ENCODE measurements at regions not wholly inside any gene's neighbourhood (a gene's known extent, or its start where the extent isn't known, plus 50 kb on each side); places are given as distances from the start of the nearest gene placed in this dataset.

DNA sequence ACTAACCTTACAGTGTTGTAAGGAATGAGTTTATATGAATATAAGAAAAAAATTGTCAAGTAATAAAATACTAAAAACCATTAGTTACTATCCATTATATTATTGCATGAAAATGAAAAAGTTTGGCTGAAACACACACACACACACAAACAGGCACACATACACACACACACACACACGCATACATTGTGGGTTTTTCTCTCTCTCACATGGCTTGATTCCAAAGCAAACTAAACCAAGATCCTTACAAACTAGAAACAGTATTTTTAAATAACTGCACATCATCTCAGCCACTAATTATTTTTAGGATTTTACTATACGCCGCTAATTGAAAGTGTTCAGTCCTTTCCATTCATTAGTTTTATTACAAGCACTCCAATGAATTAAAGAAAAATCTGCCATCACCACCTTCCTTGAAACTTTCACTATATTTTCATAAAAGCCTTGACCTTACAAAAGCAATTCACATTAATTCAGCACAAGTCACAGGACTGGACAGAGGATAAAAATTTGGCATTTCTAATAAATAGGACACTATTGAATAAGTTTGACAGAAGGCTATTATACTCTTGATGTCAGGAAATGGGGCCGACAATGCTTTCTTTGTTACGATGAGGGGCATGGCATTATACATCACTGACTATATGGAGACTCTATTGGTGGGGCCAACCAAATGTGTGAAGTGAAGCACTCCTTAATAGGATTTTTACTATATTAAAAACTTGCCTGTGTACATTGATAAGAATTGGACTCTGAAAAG lies 187.0 kb upstream of the ESRRG start:
- TF ChIP-seq EZH2phosphoT487 (IDR thresholded peaks at IDR 0.05; ENCODE audit: insufficient read depth, low read depth) (no peak), EZH2 (IDR thresholded peaks at IDR 0.05; ENCODE audit: insufficient read depth, poor library complexity, severe bottlenecking) (no peak)
- no peak overlapping the region for H2AFZ ChIP-seq
- in situ Hi-C loops (cut with MboI): no loop called here
- no peaks in the 10 kb centered on the region for H3K79me2 ChIP-seq (ENCODE audit: insufficient read depth)
- no peak overlapping the region for H3K27ac ChIP-seq
- 32 to 35% methylated on average over 5 of the region's 5 CpGs for WGBS, 2 experiments (ENCODE audit: low coverage in 1 of 2, low lambda C conversion rate in 2 of 2, missing lambda C conversion rate in 2 of 2)
- no peaks in the 10 kb centered on the region for H4K20me1 ChIP-seq (ENCODE audit: insufficient read depth)
- no peaks in the 10 kb centered on the region for H3K27me3 ChIP-seq (replicated peaks; ENCODE audit: insufficient read depth)
- H3K9ac ChIP-seq: no peak overlapping the region
- H3K9me2 ChIP-seq (ENCODE audit: insufficient read depth): no peaks in the 10 kb centered on the region
- no peaks in the 10 kb centered on the region for H3K4me1 ChIP-seq (ENCODE audit: insufficient read depth)
- no peaks in the 10 kb centered on the region for H3F3A ChIP-seq (ENCODE audit: insufficient read depth)
- no peaks in the 10 kb centered on the region for H3K9me3 ChIP-seq (ENCODE audit: low read depth)
- no peak overlapping the region for H3K4me3 ChIP-seq
- no peaks in the 10 kb centered on the region for H3K36me3 ChIP-seq (ENCODE audit: low read depth)
- no peak overlapping the region for H3K4me2 ChIP-seq (ENCODE audit: unreplicated experiment)
- DNase-seq: no peak

GRCh38 chr1:216908126-216908525 lies 184.9 kb upstream of the ESRRG start:
- 24 to 27% methylated on average over 3 of the region's 3 CpGs for WGBS, 2 experiments (ENCODE audit: low coverage in 1 of 2, low lambda C conversion rate in 2 of 2, missing lambda C conversion rate in 2 of 2)
- no peaks in the 10 kb centered on the region for H3K27me3 ChIP-seq (replicated peaks; ENCODE audit: insufficient read depth)
- H3K9ac ChIP-seq: no peak overlapping the region
- no peaks in the 10 kb centered on the region for H3K79me2 ChIP-seq (ENCODE audit: insufficient read depth)
- no peaks in the 10 kb centered on the region for H3K9me2 ChIP-seq (ENCODE audit: insufficient read depth)
- H3F3A ChIP-seq (ENCODE audit: insufficient read depth): no peaks in the 10 kb centered on the region
- H3K4me3 ChIP-seq: no peak overlapping the region
- H3K4me1 ChIP-seq (ENCODE audit: insufficient read depth): no peaks in the 10 kb centered on the region
- H3K27ac ChIP-seq: no peak overlapping the region
- H4K20me1 ChIP-seq (ENCODE audit: insufficient read depth): no peaks in the 10 kb centered on the region
- no peak for TF ChIP-seq EZH2 (IDR thresholded peaks at IDR 0.05; ENCODE audit: insufficient read depth, poor library complexity, severe bottlenecking)
- in situ Hi-C loops (cut with MboI): no loop called here
- H3K9me3 ChIP-seq (ENCODE audit: low read depth): no peaks in the 10 kb centered on the region
- DNase-seq: no peak
- no peak overlapping the region for H3K4me2 ChIP-seq (ENCODE audit: unreplicated experiment)
- H2AFZ ChIP-seq: no peak overlapping the region
- H3K36me3 ChIP-seq (ENCODE audit: low read depth): no peaks in the 10 kb centered on the region

DNA sequence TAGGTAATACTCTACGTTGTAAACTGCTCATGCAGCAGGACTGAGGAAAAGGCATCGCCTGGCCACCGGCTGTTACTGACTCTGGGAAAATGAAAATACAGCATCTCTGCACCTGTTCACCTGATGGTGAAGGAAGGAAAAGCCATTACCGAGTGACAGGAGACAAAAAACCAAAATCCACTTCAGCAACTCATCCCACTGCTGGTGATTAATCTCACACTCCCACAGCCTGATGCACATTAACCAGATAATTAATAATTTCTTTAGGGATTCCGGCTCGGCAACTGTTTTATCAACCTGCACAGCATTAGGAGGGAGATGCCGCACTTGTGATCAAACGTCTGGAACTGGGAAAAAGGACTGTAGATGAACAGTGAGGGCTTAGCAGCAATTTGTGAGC lies 183.9 kb upstream of the ESRRG start:
- Histone ChIP-seq H3K4me3 (no peak overlapping the region), H3K9me2 (ENCODE audit: insufficient read depth) (no peaks in the 10 kb centered on the region), H3K4me2 (ENCODE audit: unreplicated experiment) (no peak overlapping the region), H3F3A (ENCODE audit: insufficient read depth) (no peaks in the 10 kb centered on the region), H3K27me3 (replicated peaks; ENCODE audit: insufficient read depth) (no peaks in the 10 kb centered on the region), H3K9ac (no peak overlapping the region), H3K9me3 (ENCODE audit: low read depth) (no peaks in the 10 kb centered on the region), H4K20me1 (ENCODE audit: insufficient read depth) (no peaks in the 10 kb centered on the region), H3K36me3 (ENCODE audit: low read depth) (no peaks in the 10 kb centered on the region), H3K27ac (no peak overlapping the region), H3K79me2 (ENCODE audit: insufficient read depth) (no peaks in the 10 kb centered on the region), H2AFZ (no peak overlapping the region), H3K4me1 (ENCODE audit: insufficient read depth) (no peaks in the 10 kb centered on the region)
- WGBS, 2 experiments (ENCODE audit: low coverage in 1 of 2, low lambda C conversion rate in 2 of 2, missing lambda C conversion rate in 2 of 2): 16 to 17% methylated on average over 8 of the region's 8 CpGs
- in situ Hi-C loops (cut with MboI): no loop called here
- TF ChIP-seq EZH2phosphoT487 (IDR thresholded peaks at IDR 0.05; ENCODE audit: insufficient read depth, low read depth): no peak
- no peak for TF ChIP-seq EZH2 (IDR thresholded peaks at IDR 0.05; ENCODE audit: insufficient read depth, poor library complexity, severe bottlenecking)
- DNase-seq: no peak

- no peak for DNase-seq
- Histone ChIP-seq H3K79me2 (ENCODE audit: insufficient read depth) (no peaks in the 10 kb centered on the region), H3K4me1 (ENCODE audit: insufficient read depth) (no peaks in the 10 kb centered on the region), H3K36me3 (ENCODE audit: low read depth) (no peaks in the 10 kb centered on the region), H3K9ac (no peak overlapping the region), H3K27ac (no peak overlapping the region), H3K4me3 (no peak overlapping the region), H4K20me1 (ENCODE audit: insufficient read depth) (no peaks in the 10 kb centered on the region), H3K27me3 (replicated peaks; ENCODE audit: insufficient read depth) (no peaks in the 10 kb centered on the region), H2AFZ (no peak overlapping the region), H3K4me2 (ENCODE audit: unreplicated experiment) (no peak overlapping the region), H3K9me3 (ENCODE audit: low read depth) (no peaks in the 10 kb centered on the region), H3F3A (ENCODE audit: insufficient read depth) (no peaks in the 10 kb centered on the region), H3K9me2 (ENCODE audit: insufficient read depth) (no peaks in the 10 kb centered on the region)
- 14 to 15% methylated on average over 4 of the region's 4 CpGs for WGBS, 2 experiments (ENCODE audit: low coverage in 1 of 2, low lambda C conversion rate in 2 of 2, missing lambda C conversion rate in 2 of 2)
- in situ Hi-C loops (cut with MboI): no loop called here
- TF ChIP-seq EZH2phosphoT487 (IDR thresholded peaks at IDR 0.05; ENCODE audit: insufficient read depth, low read depth) (no peak), EZH2 (IDR thresholded peaks at IDR 0.05; ENCODE audit: insufficient read depth, poor library complexity, severe bottlenecking) (no peak)
Measured at GRCh38 chr1:216905781-216906180, 182.6 kb upstream of the ESRRG start.

All from GM23248 (cell line).